GM15510 (cell line): ENCODE measurements at regions not wholly inside any gene's neighbourhood (a gene's known extent, or its start where the extent isn't known, plus 50 kb on each side); places are given as distances from the start of the nearest gene placed in this dataset.

ENCODE experiments used
- POLR2A ChIP-seq: IDR thresholded peaks from 3 replicates; pipeline ENCODE4 v1.6.1; 2011; ENCODE audit warnings: borderline replicate concordance; ENCODE audit not compliant: insufficient read length; ENCODE audit errors: extremely low read depth

- no peak for TF ChIP-seq POLR2A
Measured at GRCh38 chr1:25047506-25048240, 117.6 kb upstream of the RUNX3 start.

GRCh38 chr1:25046194-25046532 lies 116.1 kb upstream of the RUNX3 start:
- TF ChIP-seq POLR2A: no peak

GRCh38 chr1:25045480-25046193 lies 115.6 kb upstream of the RUNX3 start:
- TF ChIP-seq POLR2A: no peak

GRCh38 chr1:25043228-25043580 lies 113.1 kb upstream of the RUNX3 start:
- TF ChIP-seq POLR2A: no peak

GRCh38 chr1:25042331-25043227 lies 112.5 kb upstream of the RUNX3 start:
- no peak for TF ChIP-seq POLR2A

- no peak for TF ChIP-seq POLR2A
Measured at GRCh38 chr1:25041916-25042315, 111.8 kb upstream of the RUNX3 start.

GRCh38 chr1:25040122-25040685 lies 110.1 kb upstream of the RUNX3 start:
- TF ChIP-seq POLR2A: no peak

- TF ChIP-seq POLR2A: no peak
Measured at GRCh38 chr1:25039229-25039628, 109.2 kb upstream of the RUNX3 start.

- no peak for TF ChIP-seq POLR2A
Measured at GRCh38 chr1:25038699-25039098, 108.6 kb upstream of the RUNX3 start.

GRCh38 chr1:25037174-25038074 lies 107.3 kb upstream of the RUNX3 start:
- TF ChIP-seq POLR2A: no peak

- TF ChIP-seq POLR2A: no peak
Measured at GRCh38 chr1:25036117-25036546, 106.1 kb upstream of the RUNX3 start.

- no peak for TF ChIP-seq POLR2A
Measured at GRCh38 chr1:25035523-25036116, 105.5 kb upstream of the RUNX3 start.

GRCh38 chr1:25034736-25035522 lies 104.9 kb upstream of the RUNX3 start:
- TF ChIP-seq POLR2A: no peak
